Mammary epithelial cell (primary cell): ENCODE measurements at regions not wholly inside any gene's neighbourhood (a gene's known extent, or its start where the extent isn't known, plus 50 kb on each side); places are given as distances from the start of the nearest gene placed in this dataset.

Source experiments
- EZH2 ChIP-seq: IDR thresholded peaks from 2 replicates; pipeline ENCODE4 v1.6.1; 2012; ENCODE audit warnings: low read length, inconsistent platforms, borderline replicate concordance
- TF ChIP-seq, protein P1 (sequence below), 2 donors: IDR thresholded peaks in 1 of 2; conservative IDR thresholded peaks in 1 of 2; 2 replicates each; pipeline ENCODE4 v1.5.1; 2011 to 2012; ENCODE audit warnings: inconsistent platforms in 2 of 2, low read length in 2 of 2, mild to moderate bottlenecking in 2 of 2, control low read depth in 1 of 2, low read depth in 1 of 2; ENCODE audit not compliant: insufficient read depth in 1 of 2; ENCODE audit errors: extremely low read depth in 1 of 2

GRCh38 chr2:13921245-13921644, 711.3 kb upstream of the LRATD1 start:
- TF ChIP-seq, protein P1, sequence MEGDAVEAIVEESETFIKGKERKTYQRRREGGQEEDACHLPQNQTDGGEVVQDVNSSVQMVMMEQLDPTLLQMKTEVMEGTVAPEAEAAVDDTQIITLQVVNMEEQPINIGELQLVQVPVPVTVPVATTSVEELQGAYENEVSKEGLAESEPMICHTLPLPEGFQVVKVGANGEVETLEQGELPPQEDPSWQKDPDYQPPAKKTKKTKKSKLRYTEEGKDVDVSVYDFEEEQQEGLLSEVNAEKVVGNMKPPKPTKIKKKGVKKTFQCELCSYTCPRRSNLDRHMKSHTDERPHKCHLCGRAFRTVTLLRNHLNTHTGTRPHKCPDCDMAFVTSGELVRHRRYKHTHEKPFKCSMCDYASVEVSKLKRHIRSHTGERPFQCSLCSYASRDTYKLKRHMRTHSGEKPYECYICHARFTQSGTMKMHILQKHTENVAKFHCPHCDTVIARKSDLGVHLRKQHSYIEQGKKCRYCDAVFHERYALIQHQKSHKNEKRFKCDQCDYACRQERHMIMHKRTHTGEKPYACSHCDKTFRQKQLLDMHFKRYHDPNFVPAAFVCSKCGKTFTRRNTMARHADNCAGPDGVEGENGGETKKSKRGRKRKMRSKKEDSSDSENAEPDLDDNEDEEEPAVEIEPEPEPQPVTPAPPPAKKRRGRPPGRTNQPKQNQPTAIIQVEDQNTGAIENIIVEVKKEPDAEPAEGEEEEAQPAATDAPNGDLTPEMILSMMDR (conservative IDR thresholded peaks at IDR 0.05 in 1 of 2, IDR thresholded peaks at IDR 0.05 in 1 of 2; ENCODE audit: extremely low read depth in 1 of 2, insufficient read depth in 1 of 2, low read depth in 1 of 2, low read length in 2 of 2), result no peak
- no peak for TF ChIP-seq EZH2
